8988T (cell line): ENCODE measurements at regions not wholly inside any gene's neighbourhood (a gene's known extent, or its start where the extent isn't known, plus 50 kb on each side); places are given as distances from the start of the nearest gene placed in this dataset.
"Not testable (repeated sequence)": the region's sequence is repeated elsewhere in the genome, so short reads cannot be mapped to it uniquely, and the experiment has no call there.

ENCODE experiments used
- DNase-seq: peaks from one replicate; pipeline ENCODE4 v3.0.0; 2011

- DNase-seq, result no peak
Observed at GRCh38 chr6:44723439-44724197, 336.1 kb downstream of the CDC5L start.

- no peak for DNase-seq
Observed at GRCh38 chr6:44725070-44725469, 337.6 kb downstream of the CDC5L start.

GRCh38 chr6:44727651-44728630 is 340.4 kb downstream of the CDC5L start:
- DNase-seq, result no peak

GRCh38 chr6:44730771-44731391 is 343.4 kb downstream of the CDC5L start:
- no peak for DNase-seq

GRCh38 chr6:44731485-44732095 is 344.1 kb downstream of the CDC5L start:
- no peak for DNase-seq

- no peak for DNase-seq
Observed at GRCh38 chr6:44732243-44732642, 344.7 kb downstream of the CDC5L start.

- no peak for DNase-seq
Observed at GRCh38 chr6:44733126-44733525, 345.6 kb downstream of the CDC5L start.

GRCh38 chr6:44733868-44734267 is 346.4 kb downstream of the CDC5L start:
- DNase-seq, result no peak

- DNase-seq, result no peak
Observed at GRCh38 chr6:44734886-44735629, 347.6 kb downstream of the CDC5L start.

- no peak for DNase-seq
Observed at GRCh38 chr6:44735630-44735963, 348.1 kb downstream of the CDC5L start.

GRCh38 chr6:44737341-44737740 is 349.8 kb downstream of the CDC5L start:
- DNase-seq, result no peak

- no peak for DNase-seq
Observed at GRCh38 chr6:44737829-44738528, 350.5 kb downstream of the CDC5L start.

GRCh38 chr6:44738601-44739146 is 351.2 kb downstream of the CDC5L start:
- no peak for DNase-seq

GRCh38 chr6:44739181-44739580 is 351.7 kb downstream of the CDC5L start:
- no peak for DNase-seq

- DNase-seq, result no peak
Observed at GRCh38 chr6:44740566-44741120, 353.1 kb downstream of the CDC5L start.

GRCh38 chr6:44742201-44742600 is 354.7 kb downstream of the CDC5L start:
- DNase-seq, result no peak

- DNase-seq, result no peak
Observed at GRCh38 chr6:44742828-44743372, 355.4 kb downstream of the CDC5L start.

- not testable (repeated sequence) for DNase-seq
Observed at GRCh38 chr6:44760116-44760515, 372.6 kb downstream of the CDC5L start.

- no peak for DNase-seq
Observed at GRCh38 chr6:44761046-44761445, 373.5 kb downstream of the CDC5L start.

- no peak for DNase-seq
Observed at GRCh38 chr6:44762496-44762895, 375.0 kb downstream of the CDC5L start.
